ENCODE measurements at regions not wholly inside any gene's neighbourhood (a gene's known extent, or its start where the extent isn't known, plus 50 kb on each side); places are given as distances from the start of the nearest gene placed in this dataset.

DNA sequence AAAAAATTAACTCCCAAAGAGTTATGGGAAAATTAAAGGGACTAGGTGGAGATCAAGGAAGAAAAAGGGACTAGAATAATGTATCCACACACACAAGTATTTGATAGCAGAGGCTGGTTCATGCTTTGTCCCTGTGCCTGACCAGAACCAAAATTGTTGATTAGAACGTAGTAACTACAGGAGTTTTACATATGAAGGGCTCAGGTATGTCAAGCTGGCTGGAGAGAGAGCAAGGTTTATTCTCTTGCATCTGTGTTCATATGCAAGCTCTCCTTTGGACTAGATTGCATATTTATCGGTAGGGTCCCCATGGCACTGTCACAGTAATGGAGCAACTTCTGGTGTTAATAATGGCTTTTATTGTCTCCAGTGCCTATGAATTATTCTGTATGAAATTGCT lies 239.9 kb upstream of the TRPM3 start:
- no peak for TF ChIP-seq FOXP2 (optimal IDR thresholded peaks at IDR 0.05; ENCODE audit: borderline replicate concordance, extremely low read depth, extremely low read length, insufficient read depth)
- no peak for TF ChIP-seq REST (IDR thresholded peaks at IDR 0.05; ENCODE audit: insufficient read depth in 1 of 2, low read depth in 2 of 2, low read length in 2 of 2)
- TF ChIP-seq POLR2AphosphoS5 (IDR thresholded peaks at IDR 0.05; ENCODE audit: low read depth, low read length) = no peak
- TF ChIP-seq SIN3A (IDR thresholded peaks at IDR 0.05; ENCODE audit: borderline replicate concordance, insufficient read depth, low read length) = no peak
- no peak for TF ChIP-seq TAF1 (IDR thresholded peaks at IDR 0.05; ENCODE audit: borderline replicate concordance, insufficient read depth, low read length)

DNA sequence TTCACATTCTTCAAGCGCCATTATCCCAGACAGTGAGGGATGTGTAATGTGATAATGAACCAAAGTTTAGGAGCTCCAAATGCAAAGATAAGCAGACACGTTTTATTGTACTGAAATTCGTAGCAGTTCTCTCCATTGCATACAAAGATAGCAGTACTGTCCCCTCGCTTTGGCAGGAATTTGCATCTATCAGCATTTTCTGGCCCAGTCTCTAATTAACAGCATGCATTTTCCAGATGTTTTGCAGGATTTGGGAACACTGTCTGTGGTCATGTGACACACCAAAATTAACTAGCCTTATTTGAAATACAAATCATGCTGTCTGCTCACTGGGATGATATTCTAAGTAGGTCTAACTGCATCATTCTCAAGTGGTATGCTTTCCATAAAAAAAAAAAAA lies 235.9 kb upstream of the TRPM3 start:
- TF ChIP-seq TAF1 (IDR thresholded peaks at IDR 0.05; ENCODE audit: borderline replicate concordance, insufficient read depth, low read length) (no peak), POLR2AphosphoS5 (IDR thresholded peaks at IDR 0.05; ENCODE audit: low read depth, low read length) (no peak), SIN3A (IDR thresholded peaks at IDR 0.05; ENCODE audit: borderline replicate concordance, insufficient read depth, low read length) (no peak), REST (IDR thresholded peaks at IDR 0.05; ENCODE audit: insufficient read depth in 1 of 2, low read depth in 2 of 2, low read length in 2 of 2) (no peak), FOXP2 (optimal IDR thresholded peaks at IDR 0.05; ENCODE audit: borderline replicate concordance, extremely low read depth, extremely low read length, insufficient read depth) (no peak)

DNA sequence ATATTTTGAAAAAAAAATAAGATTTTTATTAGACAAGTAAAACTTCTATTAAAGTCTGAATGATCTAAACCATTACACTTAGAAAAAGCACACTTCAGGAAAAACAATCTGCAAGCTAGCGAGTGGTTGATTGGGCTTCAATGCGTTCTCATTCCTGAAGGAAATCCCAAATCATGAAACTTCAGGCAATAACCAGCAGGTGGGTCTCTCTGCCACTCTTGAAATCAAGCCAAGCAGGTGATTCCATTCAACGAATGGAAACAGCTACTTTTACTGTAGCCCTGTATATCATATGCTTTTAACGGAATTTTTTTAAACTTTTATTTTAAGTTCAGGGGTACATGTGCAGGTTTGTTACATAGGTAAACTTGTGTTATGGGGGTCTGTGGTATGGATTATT lies 234.5 kb upstream of the TRPM3 start:
- TF ChIP-seq TAF1 (IDR thresholded peaks at IDR 0.05; ENCODE audit: borderline replicate concordance, insufficient read depth, low read length) (no peak), POLR2AphosphoS5 (IDR thresholded peaks at IDR 0.05; ENCODE audit: low read depth, low read length) (no peak), SIN3A (IDR thresholded peaks at IDR 0.05; ENCODE audit: borderline replicate concordance, insufficient read depth, low read length) (no peak), FOXP2 (optimal IDR thresholded peaks at IDR 0.05; ENCODE audit: borderline replicate concordance, extremely low read depth, extremely low read length, insufficient read depth) (no peak), REST (IDR thresholded peaks at IDR 0.05; ENCODE audit: insufficient read depth in 1 of 2, low read depth in 2 of 2, low read length in 2 of 2) (no peak)

- TF ChIP-seq SIN3A (IDR thresholded peaks at IDR 0.05; ENCODE audit: borderline replicate concordance, insufficient read depth, low read length) = no peak
- no peak for TF ChIP-seq FOXP2 (optimal IDR thresholded peaks at IDR 0.05; ENCODE audit: borderline replicate concordance, extremely low read depth, extremely low read length, insufficient read depth)
- no peak for TF ChIP-seq POLR2AphosphoS5 (IDR thresholded peaks at IDR 0.05; ENCODE audit: low read depth, low read length)
- TF ChIP-seq REST (IDR thresholded peaks at IDR 0.05; ENCODE audit: insufficient read depth in 1 of 2, low read depth in 2 of 2, low read length in 2 of 2) = no peak
- no peak for TF ChIP-seq TAF1 (IDR thresholded peaks at IDR 0.05; ENCODE audit: borderline replicate concordance, insufficient read depth, low read length)
Measured at GRCh38 chr9:71353720-71354119, 232.3 kb upstream of the TRPM3 start.

- TF ChIP-seq REST (IDR thresholded peaks at IDR 0.05; ENCODE audit: insufficient read depth in 1 of 2, low read depth in 2 of 2, low read length in 2 of 2) (no peak), TAF1 (IDR thresholded peaks at IDR 0.05; ENCODE audit: borderline replicate concordance, insufficient read depth, low read length) (no peak), POLR2AphosphoS5 (IDR thresholded peaks at IDR 0.05; ENCODE audit: low read depth, low read length) (no peak), FOXP2 (optimal IDR thresholded peaks at IDR 0.05; ENCODE audit: borderline replicate concordance, extremely low read depth, extremely low read length, insufficient read depth) (no peak), SIN3A (IDR thresholded peaks at IDR 0.05; ENCODE audit: borderline replicate concordance, insufficient read depth, low read length) (no peak)
Measured at GRCh38 chr9:71352837-71353236, 231.4 kb upstream of the TRPM3 start.

Measured in PFSK-1 (cell line).